Naive B cell (primary cell): ENCODE measurements at regions not wholly inside any gene's neighbourhood (a gene's known extent, or its start where the extent isn't known, plus 50 kb on each side); places are given as distances from the start of the nearest gene placed in this dataset.
A peak's percentile ranks its signal among the peaks of the same experiment; 100 is the strongest.

ENCODE experiments used
- ATAC-seq, 2 donors: fragments of 150-1000 bp; cut with Tn5 transposase; 2 replicates each; pipeline ENCODE4 v1.10.0; 2021; ENCODE audit warnings: low read depth in 2 of 2, mild to moderate bottlenecking in 2 of 2, moderate library complexity in 2 of 2
- DNase-seq: peaks from one replicate; pipeline ENCODE4 v3.0.0; 2022
- H3K27ac Mint-ChIP-seq, 6 donors: one replicate each; pipeline ENCODE4 v1.8.0; 2020 to 2022; ENCODE audit warnings: mild to moderate bottlenecking in 6 of 6, mixed read lengths in 6 of 6, moderate library complexity in 5 of 6, inconsistent platforms in 2 of 6
- H3K27me3 Mint-ChIP-seq, 3 donors: one replicate each; pipeline ENCODE4 v1.8.0; 2021 to 2022; ENCODE audit warnings: mixed read lengths in 3 of 3, mild to moderate bottlenecking in 1 of 3
- H3K36me3 Mint-ChIP-seq, 2 donors: one replicate each; pipeline ENCODE4 v1.8.0; 2020 to 2022; ENCODE audit warnings: mixed read lengths in 2 of 2, inconsistent platforms in 1 of 2, mild to moderate bottlenecking in 1 of 2
- H3K4me1 Mint-ChIP-seq, 3 donors: one replicate each; pipeline ENCODE4 v1.8.0; 2020 to 2022; ENCODE audit warnings: mixed read lengths in 3 of 3, inconsistent platforms in 1 of 3, mild to moderate bottlenecking in 1 of 3, moderate library complexity in 1 of 3
- H3K4me3 Mint-ChIP-seq, 8 donors: one replicate each; pipeline ENCODE4 v1.8.0; 2020 to 2022; ENCODE audit warnings: mild to moderate bottlenecking in 8 of 8, mixed read lengths in 8 of 8, moderate library complexity in 8 of 8, inconsistent platforms in 2 of 8
- H3K9me3 Mint-ChIP-seq, 7 donors: one replicate each; pipeline ENCODE4 v1.8.0; 2020 to 2022; ENCODE audit warnings: mixed read lengths in 7 of 7, mild to moderate bottlenecking in 5 of 7, inconsistent platforms in 2 of 7, moderate library complexity in 1 of 7

DNA sequence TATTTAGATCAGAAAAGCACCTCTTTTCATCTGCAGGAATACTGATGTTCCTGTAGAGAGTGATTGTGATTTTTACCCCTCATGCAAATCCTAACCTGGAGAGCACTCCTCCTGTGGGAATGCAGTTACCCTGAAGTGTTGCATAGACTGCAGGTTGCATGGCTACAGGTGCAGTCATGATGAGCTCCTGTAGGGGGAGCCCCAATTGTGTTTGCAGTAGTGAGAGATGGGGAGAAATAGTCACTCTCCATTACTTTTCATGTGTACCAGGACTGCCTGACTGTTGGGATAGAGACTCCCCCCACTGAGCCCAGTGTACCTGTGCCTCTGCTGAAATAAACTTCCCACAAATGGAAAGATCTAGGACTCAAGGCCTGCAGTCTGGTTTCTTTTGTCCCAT is 1086.5 kb downstream of the SLC6A15 start:
- no peaks in the 10 kb centered on the region for H3K36me3 Mint-ChIP-seq
- H3K27me3 Mint-ChIP-seq = no peaks in the 10 kb centered on the region
- H3K4me3 Mint-ChIP-seq = no peak overlapping the region
- peaks cover 0 to 4% (median 0%) of the 10 kb centered on the region in 7 donors for H3K9me3 Mint-ChIP-seq
- H3K27ac Mint-ChIP-seq = no peak overlapping the region
- ATAC-seq (no peak), DNase-seq (no peak)
- H3K4me1 Mint-ChIP-seq = no peaks in the 10 kb centered on the region

DNA sequence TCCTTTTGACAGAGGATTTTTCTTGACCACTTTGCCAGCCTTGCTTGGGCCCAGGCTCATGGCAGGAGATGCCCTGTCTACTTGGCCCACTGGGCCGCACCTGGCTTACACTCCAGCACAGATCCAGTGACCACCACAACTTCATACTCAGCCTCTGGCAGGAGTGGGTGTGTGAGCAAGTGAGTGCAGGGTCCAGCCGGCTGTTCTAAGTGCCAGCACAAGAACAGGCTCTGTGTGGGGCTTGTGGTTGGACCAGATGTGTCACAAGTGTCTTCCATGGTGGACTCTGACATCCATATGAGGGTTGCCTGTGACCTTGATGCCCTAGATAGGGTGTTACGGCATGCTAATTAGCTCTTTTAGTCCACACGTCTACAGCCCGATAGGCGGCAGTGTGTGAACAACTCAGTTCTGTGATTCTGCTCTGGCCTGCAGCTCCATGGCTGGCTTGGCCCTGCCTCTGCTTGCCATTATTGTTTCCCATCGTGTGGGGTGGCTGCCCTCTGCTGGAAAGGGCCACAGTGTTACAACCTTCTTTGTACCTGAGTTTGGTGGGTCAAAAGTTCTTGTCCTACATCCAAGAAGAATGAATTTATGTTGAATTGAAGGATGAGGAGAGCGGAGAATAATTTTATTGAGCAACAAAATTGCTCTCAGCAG is 1089.1 kb downstream of the SLC6A15 start:
- H3K4me3 Mint-ChIP-seq = no peak overlapping the region
- no peak for ATAC-seq
- H3K9me3 Mint-ChIP-seq = peaks cover 0 to 4% (median 0%) of the 10 kb centered on the region in 7 donors
- H3K4me1 Mint-ChIP-seq = no peaks in the 10 kb centered on the region
- no peak overlapping the region for H3K27ac Mint-ChIP-seq
- H3K36me3 Mint-ChIP-seq = no peaks in the 10 kb centered on the region
- DNase-seq = peak; percentile 3
- no peaks in the 10 kb centered on the region for H3K27me3 Mint-ChIP-seq

DNA sequence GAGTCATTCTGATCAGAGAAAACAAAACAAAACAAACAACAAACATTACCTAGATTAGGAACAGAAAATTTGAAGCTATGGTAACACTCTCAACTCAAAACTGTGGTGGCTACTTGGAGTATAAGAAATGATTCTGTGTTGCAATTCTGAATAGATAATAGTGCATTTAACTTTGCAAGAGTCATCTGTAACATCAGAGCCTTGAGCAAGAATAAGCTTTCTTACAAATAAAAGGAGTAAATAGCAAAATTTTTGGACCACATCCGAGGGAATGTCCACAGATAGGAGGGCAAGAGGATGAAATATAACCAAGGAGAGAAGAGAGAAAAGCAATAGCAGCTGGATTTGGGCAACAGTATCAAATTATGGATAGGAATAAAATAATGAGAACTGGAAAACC is 1090.6 kb downstream of the SLC6A15 start:
- Mint-ChIP-seq H3K27ac (no peak overlapping the region), H3K9me3 (peaks cover 0 to 4% (median 0%) of the 10 kb centered on the region in 7 donors), H3K36me3 (no peaks in the 10 kb centered on the region), H3K4me1 (no peaks in the 10 kb centered on the region), H3K4me3 (no peak overlapping the region), H3K27me3 (no peaks in the 10 kb centered on the region)
- DNase-seq (no peak), ATAC-seq (no peak)

DNA sequence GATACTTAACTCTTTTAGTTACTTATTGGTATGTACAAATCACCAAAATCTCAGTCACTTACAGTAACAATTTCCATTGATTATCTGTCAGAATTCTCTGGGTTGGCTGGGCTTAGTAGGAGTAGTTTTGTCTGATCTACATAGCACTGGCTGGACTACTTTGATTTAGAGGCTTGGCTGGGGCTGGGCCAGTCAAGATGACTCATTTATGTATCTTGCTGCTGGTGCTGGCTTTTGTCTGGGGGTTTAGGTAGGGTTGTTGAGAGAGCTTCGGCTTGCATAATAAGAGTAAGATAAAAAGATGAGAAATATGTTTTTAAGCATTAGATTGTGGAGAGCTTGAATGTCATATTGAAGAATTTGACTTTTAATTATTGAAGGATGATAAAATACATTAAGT is 1093.7 kb downstream of the SLC6A15 start:
- Mint-ChIP-seq H3K36me3 (no peaks in the 10 kb centered on the region), H3K9me3 (no peaks in the 10 kb centered on the region), H3K27ac (no peak overlapping the region), H3K4me3 (no peak overlapping the region), H3K4me1 (no peaks in the 10 kb centered on the region), H3K27me3 (no peaks in the 10 kb centered on the region)
- DNase-seq = no peak
- no peak for ATAC-seq

DNA sequence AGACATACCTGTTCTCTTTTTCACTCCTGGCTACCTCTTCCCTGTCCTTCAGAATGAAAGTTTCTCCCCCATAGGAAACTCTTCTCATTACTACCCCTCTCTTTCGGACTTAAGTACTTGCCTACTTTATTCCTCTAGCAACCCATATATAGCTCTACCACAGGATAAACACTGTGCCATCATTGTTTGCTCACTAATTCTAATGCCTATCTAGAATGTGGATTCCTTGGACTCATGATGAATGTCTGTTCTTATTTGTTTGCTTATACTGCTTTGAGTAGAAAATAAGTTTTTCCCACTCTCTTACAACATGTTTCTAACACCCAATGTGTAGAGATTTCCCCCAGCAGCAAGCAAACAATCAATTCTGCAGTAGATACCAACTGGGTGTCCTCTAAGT is 1094.9 kb downstream of the SLC6A15 start:
- Mint-ChIP-seq H3K27ac (no peak overlapping the region), H3K4me3 (no peak overlapping the region), H3K4me1 (no peaks in the 10 kb centered on the region), H3K27me3 (no peaks in the 10 kb centered on the region), H3K9me3 (no peaks in the 10 kb centered on the region), H3K36me3 (no peaks in the 10 kb centered on the region)
- DNase-seq (no peak), ATAC-seq (no peak)

DNA sequence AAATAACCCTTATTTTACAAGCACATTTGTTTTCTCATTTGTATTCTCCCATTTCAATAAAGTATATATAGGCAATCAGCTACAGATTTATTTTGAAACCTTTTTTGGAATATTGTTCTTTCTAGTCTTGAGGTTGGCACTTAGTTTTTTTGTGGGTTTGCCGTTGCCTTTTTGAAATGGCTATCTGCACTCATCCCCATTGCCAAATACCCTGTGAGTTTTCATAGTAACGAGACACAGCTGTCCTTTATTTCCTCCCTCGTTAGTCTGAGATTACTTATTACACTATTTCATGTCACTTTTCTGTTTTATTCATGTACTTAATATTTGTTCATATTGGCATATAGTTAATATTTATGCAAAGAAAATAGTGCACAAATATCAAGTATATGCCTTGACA is 1104.0 kb downstream of the SLC6A15 start:
- no peaks in the 10 kb centered on the region for H3K9me3 Mint-ChIP-seq
- H3K27ac Mint-ChIP-seq = no peak overlapping the region
- H3K27me3 Mint-ChIP-seq = no peaks in the 10 kb centered on the region
- DNase-seq (no peak), ATAC-seq (no peak)
- no peaks in the 10 kb centered on the region for H3K36me3 Mint-ChIP-seq
- no peak overlapping the region for H3K4me3 Mint-ChIP-seq
- no peaks in the 10 kb centered on the region for H3K4me1 Mint-ChIP-seq

DNA sequence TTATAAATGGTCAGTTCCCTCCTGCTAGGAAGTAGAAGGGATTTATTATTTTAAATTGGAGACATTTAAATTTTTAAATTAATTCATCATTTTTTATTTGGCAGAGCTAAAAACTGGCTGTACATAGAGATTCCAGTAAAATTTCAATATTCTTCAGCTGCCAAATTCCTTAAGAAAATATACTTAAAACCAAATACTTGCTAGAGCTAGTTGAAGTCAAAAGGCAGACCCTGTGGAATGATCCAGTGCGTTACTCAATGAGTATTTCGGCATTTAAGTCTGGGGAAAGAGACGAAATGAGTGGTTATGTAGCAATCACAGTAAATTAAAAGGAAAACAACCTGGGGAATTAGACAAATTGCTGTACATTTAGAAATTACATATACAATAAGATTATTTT is 1104.7 kb downstream of the SLC6A15 start:
- H3K4me1 Mint-ChIP-seq = no peaks in the 10 kb centered on the region
- H3K27ac Mint-ChIP-seq = no peak overlapping the region
- no peak for ATAC-seq
- no peak overlapping the region for H3K4me3 Mint-ChIP-seq
- no peaks in the 10 kb centered on the region for H3K27me3 Mint-ChIP-seq
- no peaks in the 10 kb centered on the region for H3K36me3 Mint-ChIP-seq
- no peak for DNase-seq
- no peaks in the 10 kb centered on the region for H3K9me3 Mint-ChIP-seq

DNA sequence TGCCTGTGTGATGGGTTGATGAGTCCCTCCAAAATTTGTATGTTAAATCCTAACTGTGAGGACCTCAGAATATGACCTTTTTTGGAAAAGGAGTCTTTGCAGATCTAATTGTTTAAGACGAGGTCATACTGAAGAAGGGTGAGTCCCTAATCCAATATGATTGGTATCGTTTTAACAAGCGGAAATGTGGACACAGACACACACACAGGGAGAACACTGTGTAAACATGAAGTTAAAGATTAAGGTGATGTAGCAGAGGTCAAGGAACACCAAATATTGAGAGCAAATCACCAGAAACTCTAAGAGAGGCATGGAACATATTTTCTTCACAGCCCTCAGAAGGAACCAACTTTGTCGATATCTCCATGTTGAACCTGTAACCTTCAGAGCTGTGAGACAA is 1106.7 kb downstream of the SLC6A15 start:
- peak overlapping the region in 1 of 6 donors; percentile 66 for H3K27ac Mint-ChIP-seq
- H3K9me3 Mint-ChIP-seq = no peaks in the 10 kb centered on the region
- ATAC-seq (no peak), DNase-seq (no peak)
- no peaks in the 10 kb centered on the region for H3K36me3 Mint-ChIP-seq
- H3K4me1 Mint-ChIP-seq = no peaks in the 10 kb centered on the region
- no peak overlapping the region for H3K4me3 Mint-ChIP-seq
- no peaks in the 10 kb centered on the region for H3K27me3 Mint-ChIP-seq

DNA sequence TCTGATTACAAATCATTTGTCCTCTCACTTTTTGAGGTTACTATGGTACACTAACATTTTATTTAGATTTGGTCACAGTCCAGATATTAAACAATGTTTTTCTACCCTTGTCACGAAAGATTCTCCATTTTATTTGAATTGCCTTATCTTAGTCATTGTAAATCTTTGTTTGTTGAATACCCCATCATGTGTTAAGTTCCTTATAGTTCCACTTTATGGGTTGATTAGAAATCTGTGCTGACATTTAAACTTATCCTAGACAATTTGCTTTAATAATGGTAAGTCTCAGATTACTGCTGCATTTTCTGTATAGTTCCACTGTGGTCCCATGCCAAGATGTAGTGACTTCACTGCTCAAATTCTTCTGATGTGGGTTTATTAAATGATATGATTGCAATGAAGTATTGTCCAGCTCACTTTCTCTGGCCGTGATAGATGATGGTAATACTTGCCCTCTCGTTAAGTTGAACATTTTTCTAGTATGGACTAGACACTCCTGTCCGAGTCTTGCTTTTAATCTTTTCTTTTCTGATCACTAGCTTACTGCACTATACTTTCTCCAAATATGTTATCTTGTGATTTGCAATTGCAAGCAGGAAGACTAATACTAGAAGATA is 1107.3 kb downstream of the SLC6A15 start:
- H3K27me3 Mint-ChIP-seq = no peaks in the 10 kb centered on the region
- H3K27ac Mint-ChIP-seq = peak overlapping the region in 1 of 6 donors; percentile 66
- no peak for DNase-seq
- H3K4me3 Mint-ChIP-seq = no peak overlapping the region
- H3K36me3 Mint-ChIP-seq = no peaks in the 10 kb centered on the region
- no peaks in the 10 kb centered on the region for H3K9me3 Mint-ChIP-seq
- no peak for ATAC-seq
- H3K4me1 Mint-ChIP-seq = no peaks in the 10 kb centered on the region

DNA sequence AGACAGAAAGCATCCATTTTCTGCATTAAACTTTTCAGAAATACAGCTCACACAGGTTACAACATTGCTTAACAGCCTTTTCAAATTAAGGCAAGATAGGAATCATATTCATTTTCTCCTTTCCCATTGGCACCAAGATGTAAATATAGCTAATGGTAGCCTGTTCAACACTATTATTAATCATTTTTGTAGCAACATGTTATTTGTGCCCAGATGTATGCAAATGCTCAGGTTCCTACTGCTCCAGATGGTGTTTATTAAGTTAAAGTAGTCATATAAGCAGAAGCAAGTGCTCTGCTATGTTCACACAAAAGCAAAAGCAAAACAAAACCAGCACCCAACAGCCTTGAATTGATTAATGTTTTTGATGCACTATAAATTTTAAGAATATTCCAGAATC is 1110.6 kb downstream of the SLC6A15 start:
- no peak overlapping the region for H3K27ac Mint-ChIP-seq
- no peaks in the 10 kb centered on the region for H3K27me3 Mint-ChIP-seq
- no peaks in the 10 kb centered on the region for H3K9me3 Mint-ChIP-seq
- H3K4me3 Mint-ChIP-seq = no peak overlapping the region
- DNase-seq (no peak), ATAC-seq (no peak)
- H3K4me1 Mint-ChIP-seq = no peaks in the 10 kb centered on the region
- H3K36me3 Mint-ChIP-seq = no peaks in the 10 kb centered on the region

DNA sequence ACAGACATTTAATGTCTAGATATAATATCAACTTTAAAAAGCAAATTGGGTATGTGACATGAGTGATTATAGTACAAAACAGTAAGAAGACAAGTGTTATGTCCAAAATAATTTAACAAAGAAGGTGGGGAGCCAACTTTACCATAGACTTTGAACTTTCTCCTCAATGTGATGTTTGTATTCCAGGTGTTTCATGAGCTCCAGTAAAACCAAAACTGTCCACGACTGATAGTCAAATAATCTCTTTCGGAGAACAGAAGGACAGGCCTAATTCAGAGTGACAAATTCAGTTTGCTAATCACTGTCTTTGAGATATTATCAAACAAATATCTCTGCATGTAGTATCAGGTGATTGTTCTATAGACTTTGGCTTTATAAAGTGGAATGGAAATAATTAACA is 1112.6 kb downstream of the SLC6A15 start:
- Mint-ChIP-seq H3K27me3 (no peaks in the 10 kb centered on the region), H3K4me3 (no peak overlapping the region), H3K4me1 (no peaks in the 10 kb centered on the region), H3K36me3 (no peaks in the 10 kb centered on the region), H3K27ac (no peak overlapping the region), H3K9me3 (no peaks in the 10 kb centered on the region)
- ATAC-seq (no peak), DNase-seq (no peak)

DNA sequence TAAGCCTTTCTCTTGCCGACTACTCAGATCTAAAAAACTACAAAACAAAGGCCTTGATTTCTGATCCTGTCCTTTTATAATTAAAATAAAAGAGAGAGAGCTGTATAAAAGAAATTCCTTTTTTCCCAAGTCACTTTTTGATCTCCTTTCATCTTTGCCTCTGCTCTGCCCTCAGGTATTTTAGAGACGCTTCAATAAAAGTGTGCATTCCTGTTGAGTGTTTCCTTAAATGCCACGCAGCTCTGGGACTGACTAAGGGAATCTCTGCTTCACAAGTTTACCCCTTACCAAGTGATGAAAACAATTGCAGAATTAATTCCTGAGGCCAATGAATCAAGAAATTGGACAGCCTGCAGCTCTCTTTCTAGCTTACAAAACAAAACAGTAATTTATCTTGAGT is 1109.8 kb downstream of the TMTC2 start:
- no peaks in the 10 kb centered on the region for H3K9me3 Mint-ChIP-seq
- DNase-seq (no peak), ATAC-seq (no peak)
- H3K4me3 Mint-ChIP-seq = no peak overlapping the region
- H3K4me1 Mint-ChIP-seq = no peaks in the 10 kb centered on the region
- no peaks in the 10 kb centered on the region for H3K36me3 Mint-ChIP-seq
- no peaks in the 10 kb centered on the region for H3K27me3 Mint-ChIP-seq
- no peak overlapping the region for H3K27ac Mint-ChIP-seq

DNA sequence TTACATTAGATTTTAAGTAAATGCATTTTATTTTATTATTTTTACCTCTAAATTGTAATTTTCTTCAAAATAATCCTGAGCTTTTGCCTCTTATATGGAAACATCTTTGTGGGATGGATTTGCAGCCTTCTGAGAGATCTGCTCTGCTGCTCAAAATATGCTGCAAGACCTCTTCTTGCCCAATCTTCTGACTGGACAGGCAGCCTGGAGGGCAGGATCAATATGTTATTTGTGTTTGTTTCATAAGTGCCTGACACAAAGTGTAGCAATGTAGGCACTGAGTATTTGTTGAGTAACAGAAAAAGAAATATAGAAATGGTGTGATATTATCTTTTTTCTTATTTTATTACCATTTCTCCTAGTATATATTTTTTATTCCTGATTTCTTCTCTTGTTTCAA is 1106.9 kb downstream of the TMTC2 start:
- no peak for ATAC-seq
- peaks cover 0 to 4% (median 0%) of the 10 kb centered on the region in 7 donors for H3K9me3 Mint-ChIP-seq
- no peaks in the 10 kb centered on the region for H3K36me3 Mint-ChIP-seq
- no peak overlapping the region for H3K27ac Mint-ChIP-seq
- no peaks in the 10 kb centered on the region for H3K27me3 Mint-ChIP-seq
- no peak for DNase-seq
- H3K4me1 Mint-ChIP-seq = no peaks in the 10 kb centered on the region
- H3K4me3 Mint-ChIP-seq = no peak overlapping the region

DNA sequence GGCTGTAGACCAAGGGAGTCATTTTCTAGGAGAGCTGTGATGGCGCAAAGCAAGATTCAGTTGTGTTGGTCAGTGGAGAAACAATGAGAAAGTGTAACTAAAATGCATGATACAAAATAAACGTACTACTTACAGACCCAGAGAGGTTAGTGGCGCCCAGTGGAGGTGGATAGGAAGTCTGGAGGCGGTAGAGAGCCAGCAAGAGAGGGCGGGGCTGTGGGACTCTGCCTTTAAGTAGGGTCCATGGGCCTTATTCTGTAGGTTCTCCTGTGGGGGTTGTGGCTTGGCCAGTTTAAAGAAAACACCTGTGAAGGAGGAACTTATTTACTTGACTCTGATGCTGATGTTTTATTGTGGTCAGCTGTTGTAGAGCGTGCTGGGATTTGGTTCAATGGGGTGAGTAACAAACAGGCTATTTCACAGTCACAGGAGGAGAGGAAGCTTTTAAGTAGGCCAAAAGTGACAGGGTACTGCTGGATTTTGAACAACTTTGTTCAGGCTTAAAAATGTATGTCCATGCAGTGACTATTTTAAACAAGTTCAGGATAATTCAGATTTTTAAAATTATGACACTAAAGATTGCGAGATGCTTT is 1097.7 kb downstream of the TMTC2 start:
- H3K4me3 Mint-ChIP-seq = no peak overlapping the region
- H3K27ac Mint-ChIP-seq = no peak overlapping the region
- no peaks in the 10 kb centered on the region for H3K27me3 Mint-ChIP-seq
- ATAC-seq (no peak), DNase-seq (no peak)
- H3K9me3 Mint-ChIP-seq = peaks cover 0 to 5% (median 2%) of the 10 kb centered on the region in 7 donors
- no peaks in the 10 kb centered on the region for H3K36me3 Mint-ChIP-seq
- no peaks in the 10 kb centered on the region for H3K4me1 Mint-ChIP-seq
